ENCODE measurements at regions not wholly inside any gene's neighbourhood (a gene's known extent, or its start where the extent isn't known, plus 50 kb on each side); places are given as distances from the start of the nearest gene placed in this dataset.

- TF ChIP-seq ZNF155 (tag by site-specific recombination; IDR thresholded peaks at IDR 0.05) (no peak), CTCF (tag by site-specific recombination; IDR thresholded peaks at IDR 0.05) (no peak), ZNF184 (tag by site-specific recombination; IDR thresholded peaks at IDR 0.05) (no peak), ZNF433 (tag by site-specific recombination; IDR thresholded peaks at IDR 0.05; ENCODE audit: low read depth) (no peak)
- TF ChIP-seq, protein P1, sequence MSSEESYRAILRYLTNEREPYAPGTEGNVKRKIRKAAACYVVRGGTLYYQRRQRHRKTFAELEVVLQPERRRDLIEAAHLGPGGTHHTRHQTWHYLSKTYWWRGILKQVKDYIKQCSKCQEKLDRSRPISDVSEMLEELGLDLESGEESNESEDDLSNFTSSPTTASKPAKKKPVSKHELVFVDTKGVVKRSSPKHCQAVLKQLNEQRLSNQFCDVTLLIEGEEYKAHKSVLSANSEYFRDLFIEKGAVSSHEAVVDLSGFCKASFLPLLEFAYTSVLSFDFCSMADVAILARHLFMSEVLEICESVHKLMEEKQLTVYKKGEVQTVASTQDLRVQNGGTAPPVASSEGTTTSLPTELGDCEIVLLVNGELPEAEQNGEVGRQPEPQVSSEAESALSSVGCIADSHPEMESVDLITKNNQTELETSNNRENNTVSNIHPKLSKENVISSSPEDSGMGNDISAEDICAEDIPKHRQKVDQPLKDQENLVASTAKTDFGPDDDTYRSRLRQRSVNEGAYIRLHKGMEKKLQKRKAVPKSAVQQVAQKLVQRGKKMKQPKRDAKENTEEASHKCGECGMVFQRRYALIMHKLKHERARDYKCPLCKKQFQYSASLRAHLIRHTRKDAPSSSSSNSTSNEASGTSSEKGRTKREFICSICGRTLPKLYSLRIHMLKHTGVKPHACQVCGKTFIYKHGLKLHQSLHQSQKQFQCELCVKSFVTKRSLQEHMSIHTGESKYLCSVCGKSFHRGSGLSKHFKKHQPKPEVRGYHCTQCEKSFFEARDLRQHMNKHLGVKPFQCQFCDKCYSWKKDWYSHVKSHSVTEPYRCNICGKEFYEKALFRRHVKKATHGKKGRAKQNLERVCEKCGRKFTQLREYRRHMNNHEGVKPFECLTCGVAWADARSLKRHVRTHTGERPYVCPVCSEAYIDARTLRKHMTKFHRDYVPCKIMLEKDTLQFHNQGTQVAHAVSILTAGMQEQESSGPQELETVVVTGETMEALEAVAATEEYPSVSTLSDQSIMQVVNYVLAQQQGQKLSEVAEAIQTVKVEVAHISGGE (tag by site-specific recombination; conservative IDR thresholded peaks at IDR 0.05; ENCODE audit: low read depth), result no peak
Observed at GRCh38 chr9:129283291-129283691, 105.2 kb upstream of the IER5L start.
